ENCODE measurements at regions not wholly inside any gene's neighbourhood (a gene's known extent, or its start where the extent isn't known, plus 50 kb on each side); places are given as distances from the start of the nearest gene placed in this dataset.

DNA sequence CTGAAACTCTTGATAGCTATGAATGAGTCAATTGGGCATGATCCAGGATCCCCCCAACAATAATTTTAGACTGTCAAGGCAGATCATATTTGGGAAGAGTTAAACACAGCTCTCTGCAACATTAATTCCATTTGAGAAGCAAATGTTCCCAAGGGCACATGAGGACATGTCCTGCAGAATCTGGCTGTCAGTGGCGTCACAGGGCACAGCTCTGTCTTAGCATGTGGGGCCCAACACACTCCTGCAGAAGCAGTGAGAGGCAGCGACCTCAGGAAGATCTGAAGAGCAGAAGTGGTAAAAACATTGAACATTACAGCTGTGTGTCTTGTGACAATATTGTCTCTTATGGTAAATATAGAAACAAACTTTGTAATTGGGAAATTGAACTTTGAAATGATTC lies 197.1 kb upstream of the PBX1 start (continued):
- TF ChIP-seq, protein P1, sequence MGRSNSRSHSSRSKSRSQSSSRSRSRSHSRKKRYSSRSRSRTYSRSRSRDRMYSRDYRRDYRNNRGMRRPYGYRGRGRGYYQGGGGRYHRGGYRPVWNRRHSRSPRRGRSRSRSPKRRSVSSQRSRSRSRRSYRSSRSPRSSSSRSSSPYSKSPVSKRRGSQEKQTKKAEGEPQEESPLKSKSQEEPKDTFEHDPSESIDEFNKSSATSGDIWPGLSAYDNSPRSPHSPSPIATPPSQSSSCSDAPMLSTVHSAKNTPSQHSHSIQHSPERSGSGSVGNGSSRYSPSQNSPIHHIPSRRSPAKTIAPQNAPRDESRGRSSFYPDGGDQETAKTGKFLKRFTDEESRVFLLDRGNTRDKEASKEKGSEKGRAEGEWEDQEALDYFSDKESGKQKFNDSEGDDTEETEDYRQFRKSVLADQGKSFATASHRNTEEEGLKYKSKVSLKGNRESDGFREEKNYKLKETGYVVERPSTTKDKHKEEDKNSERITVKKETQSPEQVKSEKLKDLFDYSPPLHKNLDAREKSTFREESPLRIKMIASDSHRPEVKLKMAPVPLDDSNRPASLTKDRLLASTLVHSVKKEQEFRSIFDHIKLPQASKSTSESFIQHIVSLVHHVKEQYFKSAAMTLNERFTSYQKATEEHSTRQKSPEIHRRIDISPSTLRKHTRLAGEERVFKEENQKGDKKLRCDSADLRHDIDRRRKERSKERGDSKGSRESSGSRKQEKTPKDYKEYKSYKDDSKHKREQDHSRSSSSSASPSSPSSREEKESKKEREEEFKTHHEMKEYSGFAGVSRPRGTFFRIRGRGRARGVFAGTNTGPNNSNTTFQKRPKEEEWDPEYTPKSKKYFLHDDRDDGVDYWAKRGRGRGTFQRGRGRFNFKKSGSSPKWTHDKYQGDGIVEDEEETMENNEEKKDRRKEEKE (IDR thresholded peaks at IDR 0.05; ENCODE audit: borderline replicate concordance in 1 of 2, control insufficient read depth in 1 of 2, low read depth in 2 of 2, low read length in 1 of 2): no peak
- TF ChIP-seq ADNP (tag; IDR thresholded peaks at IDR 0.05): no peak
- no peak for TF ChIP-seq ZNF165 (CRISPR knock-in tag; IDR thresholded peaks at IDR 0.05; ENCODE audit: borderline replicate concordance)

DNA sequence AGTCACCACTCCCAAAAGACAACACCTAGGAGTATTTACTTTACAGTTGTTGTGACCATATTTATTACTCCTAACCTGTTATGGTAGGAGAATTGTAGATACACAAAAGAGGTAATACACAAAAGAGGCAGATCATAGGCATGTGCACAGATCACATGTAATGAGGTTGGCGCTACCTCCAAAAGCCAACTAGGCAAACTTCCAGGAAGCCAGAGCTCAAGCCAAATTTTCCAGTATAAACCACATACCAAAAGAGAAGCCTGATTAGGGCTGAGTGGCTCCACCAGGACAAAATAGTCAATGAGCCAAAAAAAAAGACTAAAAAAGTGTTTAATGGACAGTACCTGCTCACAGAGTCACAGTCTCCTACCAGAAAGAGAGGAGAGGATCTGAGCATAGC lies 195.0 kb upstream of the PBX1 start:
- Histone ChIP-seq H3K36me3 (ENCODE audit: control insufficient read depth, insufficient read depth, low read length) (no peaks in the 10 kb centered on the region), H2AFZ (ENCODE audit: low read depth, low read length) (no peak overlapping the region), H4K20me1 (replicated peaks; ENCODE audit: control insufficient read depth, insufficient read depth, low read length) (no peaks in the 10 kb centered on the region), H3K79me2 (ENCODE audit: control insufficient read depth, insufficient read depth, low read length) (no peaks in the 10 kb centered on the region), H3K4me1 (replicated peaks in 1 of 2; ENCODE audit: control insufficient read depth in 2 of 2, insufficient read depth in 2 of 2, low read length in 2 of 2) (no peaks in the 10 kb centered on the region), H3K4me3 (no peak overlapping the region), H3K27ac (ENCODE audit: extremely low read depth, low read depth, low read length) (no peak overlapping the region), H3K9me1 (ENCODE audit: control insufficient read depth, insufficient read depth, low read length) (no peaks in the 10 kb centered on the region), H3K9ac (ENCODE audit: insufficient read depth in 1 of 2, low read depth in 2 of 2, low read length in 2 of 2) (no peak overlapping the region), H3K27me3 (ENCODE audit: control insufficient read depth in 2 of 2, insufficient read depth in 2 of 2, low read length in 2 of 2) (no peaks in the 10 kb centered on the region), H3K9me3 (replicated peaks; ENCODE audit: control insufficient read depth, insufficient read depth, low read depth, low read length) (no peaks in the 10 kb centered on the region; the same call in 1 of the 2 replicates), H3K4me2 (ENCODE audit: insufficient read depth, low read length) (no peak overlapping the region)
- in situ Hi-C loops (cut with MboI): no loop called here
- ChIA-PET CTCF (ENCODE audit: low intra/inter-chr PET ratio) (no interaction called here), POLR2A (interaction anchor here (0.7 kb wide), 1 partner anchor 706 kb away, joined by 3 read pairs; no protein-coding TSS in a partner anchor)
- ATAC-seq: no peak
- 0% methylated on average over 1 of the region's 1 CpG for WGBS (ENCODE audit: insufficient coverage, low coverage, missing lambda C conversion rate)
- no peak for FAIRE-seq
- intact Hi-C loops (cut with micrococcal nuclease): no loop called here
- no TSS peak for BruUV-seq (replicated peaks)
- no peak for DNase-seq (ENCODE audit: extremely low read depth in 1 of 4, low spot score in 3 of 4)
- TF ChIP-seq, protein P2, sequence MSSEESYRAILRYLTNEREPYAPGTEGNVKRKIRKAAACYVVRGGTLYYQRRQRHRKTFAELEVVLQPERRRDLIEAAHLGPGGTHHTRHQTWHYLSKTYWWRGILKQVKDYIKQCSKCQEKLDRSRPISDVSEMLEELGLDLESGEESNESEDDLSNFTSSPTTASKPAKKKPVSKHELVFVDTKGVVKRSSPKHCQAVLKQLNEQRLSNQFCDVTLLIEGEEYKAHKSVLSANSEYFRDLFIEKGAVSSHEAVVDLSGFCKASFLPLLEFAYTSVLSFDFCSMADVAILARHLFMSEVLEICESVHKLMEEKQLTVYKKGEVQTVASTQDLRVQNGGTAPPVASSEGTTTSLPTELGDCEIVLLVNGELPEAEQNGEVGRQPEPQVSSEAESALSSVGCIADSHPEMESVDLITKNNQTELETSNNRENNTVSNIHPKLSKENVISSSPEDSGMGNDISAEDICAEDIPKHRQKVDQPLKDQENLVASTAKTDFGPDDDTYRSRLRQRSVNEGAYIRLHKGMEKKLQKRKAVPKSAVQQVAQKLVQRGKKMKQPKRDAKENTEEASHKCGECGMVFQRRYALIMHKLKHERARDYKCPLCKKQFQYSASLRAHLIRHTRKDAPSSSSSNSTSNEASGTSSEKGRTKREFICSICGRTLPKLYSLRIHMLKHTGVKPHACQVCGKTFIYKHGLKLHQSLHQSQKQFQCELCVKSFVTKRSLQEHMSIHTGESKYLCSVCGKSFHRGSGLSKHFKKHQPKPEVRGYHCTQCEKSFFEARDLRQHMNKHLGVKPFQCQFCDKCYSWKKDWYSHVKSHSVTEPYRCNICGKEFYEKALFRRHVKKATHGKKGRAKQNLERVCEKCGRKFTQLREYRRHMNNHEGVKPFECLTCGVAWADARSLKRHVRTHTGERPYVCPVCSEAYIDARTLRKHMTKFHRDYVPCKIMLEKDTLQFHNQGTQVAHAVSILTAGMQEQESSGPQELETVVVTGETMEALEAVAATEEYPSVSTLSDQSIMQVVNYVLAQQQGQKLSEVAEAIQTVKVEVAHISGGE (CRISPR knock-in tag; IDR thresholded peaks at IDR 0.05): no peak
- TF ChIP-seq SMARCA4 (IDR thresholded peaks at IDR 0.05) (no peak), GTF2E2 (tag; IDR thresholded peaks at IDR 0.05) (no peak), ZNF445 (CRISPR knock-in tag; IDR thresholded peaks at IDR 0.05; ENCODE audit: low read depth) (no peak), GATA2 (CRISPR knock-in tag; IDR thresholded peaks at IDR 0.05) (no peak), SREBF2 (CRISPR knock-in tag; IDR thresholded peaks at IDR 0.05) (no peak)

Measured in K562 (cell line).